GM12873 (cell line): ENCODE measurements at regions not wholly inside any gene's neighbourhood (a gene's known extent, or its start where the extent isn't known, plus 50 kb on each side); places are given as distances from the start of the nearest gene placed in this dataset.

Experiments
- CTCF ChIP-seq: IDR thresholded peaks from 2 replicates; pipeline ENCODE4 v1.5.1; 2012; ENCODE audit warnings: low read depth, mild to moderate bottlenecking, moderate library complexity, low read length, control low read depth; ENCODE audit not compliant: insufficient read depth; ENCODE audit errors: missing control alignments

GRCh38 chr15:38920966-38921365, 356.4 kb upstream of the RASGRP1 start:
- TF ChIP-seq CTCF = no peak

- no peak for TF ChIP-seq CTCF
These were observed 356.9 kb upstream of the RASGRP1 start for GRCh38 chr15:38921471-38921870.

GRCh38 chr15:38928431-38928830, 363.8 kb upstream of the RASGRP1 start:
- no peak for TF ChIP-seq CTCF

- TF ChIP-seq CTCF = no peak
These were observed 366.4 kb upstream of the RASGRP1 start for GRCh38 chr15:38930851-38931572.

- no peak for TF ChIP-seq CTCF
These were observed 376.9 kb upstream of the RASGRP1 start for GRCh38 chr15:38941399-38941953.

- no peak for TF ChIP-seq CTCF
These were observed 379.9 kb upstream of the RASGRP1 start for GRCh38 chr15:38944536-38944935.

- no peak for TF ChIP-seq CTCF
These were observed 381.1 kb upstream of the RASGRP1 start for GRCh38 chr15:38945551-38946298.
